Left lung (tissue), 4 donors: ENCODE measurements at regions not wholly inside any gene's neighbourhood (a gene's known extent, or its start where the extent isn't known, plus 50 kb on each side); places are given as distances from the start of the nearest gene placed in this dataset.

Experiments used
- ATAC-seq: fragments of 200-7000 bp; cut with Tn5 transposase; one replicate; pipeline ENCODE4 v1.9.1; 2020; ENCODE audit warnings: moderate library complexity
- DNase-seq, 4 donors: peaks; one replicate each; pipeline ENCODE4 v3.0.0-alpha.2; 2013 to 2020
- H3K27ac ChIP-seq, 2 donors: fragments of 200-600 bp; sonication (generic) in 1 of 2; one replicate each; pipeline versions ENCODE4 v1.5.0 to v1.8.0; 2020 to 2021
- H3K27me3 ChIP-seq, 2 donors: fragments of 200-600 bp; sonication (generic) in 1 of 2; one replicate each; pipeline versions ENCODE4 v1.5.0 to v1.8.0; 2020 to 2021
- H3K36me3 ChIP-seq, 2 donors: fragments of 200-600 bp; sonication (generic) in 1 of 2; one replicate each; pipeline versions ENCODE4 v1.5.0 to v1.8.0; 2020 to 2021
- H3K4me1 ChIP-seq, 2 donors: fragments of 200-600 bp; one replicate each; pipeline ENCODE4 v1.8.0; 2021
- H3K4me3 ChIP-seq, 2 donors: fragments of 200-600 bp; sonication (generic) in 1 of 2; one replicate each; pipeline versions ENCODE4 v1.5.0 to v1.8.0; 2020 to 2021; ENCODE audit warnings: mild to moderate bottlenecking in 1 of 2
- H3K9me3 ChIP-seq, 2 donors: fragments of 200-600 bp; sonication (generic) in 1 of 2; one replicate each; pipeline versions ENCODE4 v1.5.0 to v1.8.0; 2020 to 2021
- intact Hi-C, 2 donors: fragments of 100-400 bp; cut with DNase I; formaldehyde crosslinking; loops; one replicate each; pipeline versions ENCODE4 v1.11.2 to v1.14.2; 2022
- TF ChIP-seq, protein P1 (sequence below), 2 donors: fragments of 200-600 bp; sonication (generic) in 1 of 2; IDR thresholded peaks; one replicate each; pipeline versions ENCODE4 v1.5.0 to v1.8.0; 2021; ENCODE audit warnings: antibody characterized with exemption in 2 of 2
- donor health status: DM: no; HTN: yes; CAD: no.
- donor health status: DM: no; HTN: no; CAD: no.

DNA sequence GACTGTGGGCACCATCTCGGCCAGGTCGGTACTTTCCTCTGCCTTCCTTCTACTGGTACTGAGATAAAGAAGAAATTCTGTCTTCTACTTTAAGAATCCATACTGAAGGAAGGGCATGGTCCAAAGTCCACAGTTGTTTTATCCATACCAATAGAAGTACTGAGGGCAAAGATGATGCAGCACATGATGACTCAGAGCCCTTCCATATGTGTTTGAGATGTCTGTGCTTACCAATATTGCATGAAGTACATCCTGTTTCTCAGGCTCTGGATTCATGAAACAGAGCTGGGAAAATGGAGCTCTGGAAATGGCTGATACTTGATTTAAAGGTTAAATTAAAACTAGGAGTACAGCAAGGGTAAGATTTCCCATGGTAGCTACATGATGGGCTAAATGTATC is 799.9 kb downstream of the NLGN4Y start:
- Histone ChIP-seq H3K27ac (no peak overlapping the region), H3K9me3 (no peaks in the 10 kb centered on the region), H3K36me3 (no peaks in the 10 kb centered on the region), H3K4me3 (no peak overlapping the region), H3K27me3 (no peaks in the 10 kb centered on the region), H3K4me1 (no peaks in the 10 kb centered on the region)
- DNase-seq (no peak), ATAC-seq (no peak)
- TF ChIP-seq, protein P1, sequence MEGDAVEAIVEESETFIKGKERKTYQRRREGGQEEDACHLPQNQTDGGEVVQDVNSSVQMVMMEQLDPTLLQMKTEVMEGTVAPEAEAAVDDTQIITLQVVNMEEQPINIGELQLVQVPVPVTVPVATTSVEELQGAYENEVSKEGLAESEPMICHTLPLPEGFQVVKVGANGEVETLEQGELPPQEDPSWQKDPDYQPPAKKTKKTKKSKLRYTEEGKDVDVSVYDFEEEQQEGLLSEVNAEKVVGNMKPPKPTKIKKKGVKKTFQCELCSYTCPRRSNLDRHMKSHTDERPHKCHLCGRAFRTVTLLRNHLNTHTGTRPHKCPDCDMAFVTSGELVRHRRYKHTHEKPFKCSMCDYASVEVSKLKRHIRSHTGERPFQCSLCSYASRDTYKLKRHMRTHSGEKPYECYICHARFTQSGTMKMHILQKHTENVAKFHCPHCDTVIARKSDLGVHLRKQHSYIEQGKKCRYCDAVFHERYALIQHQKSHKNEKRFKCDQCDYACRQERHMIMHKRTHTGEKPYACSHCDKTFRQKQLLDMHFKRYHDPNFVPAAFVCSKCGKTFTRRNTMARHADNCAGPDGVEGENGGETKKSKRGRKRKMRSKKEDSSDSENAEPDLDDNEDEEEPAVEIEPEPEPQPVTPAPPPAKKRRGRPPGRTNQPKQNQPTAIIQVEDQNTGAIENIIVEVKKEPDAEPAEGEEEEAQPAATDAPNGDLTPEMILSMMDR (IDR thresholded peaks at IDR 0.05): no peak
- intact Hi-C loops: no loop called here

- TF ChIP-seq, protein P1 (IDR thresholded peaks at IDR 0.05): no peak
Observed at GRCh38 chrY:15325201-15325600, 800.9 kb downstream of the NLGN4Y start.

GRCh38 chrY:15326673-15327072 is 802.3 kb downstream of the NLGN4Y start:
- Histone ChIP-seq H3K27me3 (no peaks in the 10 kb centered on the region), H3K4me3 (no peak overlapping the region), H3K27ac (no peak overlapping the region), H3K4me1 (no peaks in the 10 kb centered on the region), H3K9me3 (no peaks in the 10 kb centered on the region), H3K36me3 (no peaks in the 10 kb centered on the region)
- intact Hi-C loops: no loop called here
- DNase-seq (no peak), ATAC-seq (no peak)
- TF ChIP-seq, protein P1 (IDR thresholded peaks at IDR 0.05): no peak

More at GRCh38 chrY:15325201-15325600, 800.9 kb downstream of the NLGN4Y start:
- Histone ChIP-seq H3K9me3 (no peaks in the 10 kb centered on the region), H3K36me3 (no peaks in the 10 kb centered on the region), H3K4me1 (no peaks in the 10 kb centered on the region), H3K4me3 (no peak overlapping the region), H3K27ac (no peak overlapping the region), H3K27me3 (no peaks in the 10 kb centered on the region)
- DNase-seq (no peak), ATAC-seq (no peak)
- intact Hi-C loops: no loop called here

GRCh38 chrY:15328848-15329247 is 804.5 kb downstream of the NLGN4Y start:
- TF ChIP-seq, protein P1 (IDR thresholded peaks at IDR 0.05): no peak
- DNase-seq (no peak), ATAC-seq (no peak)
- H3K36me3 ChIP-seq: no peaks in the 10 kb centered on the region
- intact Hi-C loops: no loop called here
- no peak overlapping the region for H3K27ac ChIP-seq
- H3K4me1 ChIP-seq: no peaks in the 10 kb centered on the region
- H3K27me3 ChIP-seq: no peaks in the 10 kb centered on the region
- H3K4me3 ChIP-seq: no peak overlapping the region
- no peaks in the 10 kb centered on the region for H3K9me3 ChIP-seq

DNA sequence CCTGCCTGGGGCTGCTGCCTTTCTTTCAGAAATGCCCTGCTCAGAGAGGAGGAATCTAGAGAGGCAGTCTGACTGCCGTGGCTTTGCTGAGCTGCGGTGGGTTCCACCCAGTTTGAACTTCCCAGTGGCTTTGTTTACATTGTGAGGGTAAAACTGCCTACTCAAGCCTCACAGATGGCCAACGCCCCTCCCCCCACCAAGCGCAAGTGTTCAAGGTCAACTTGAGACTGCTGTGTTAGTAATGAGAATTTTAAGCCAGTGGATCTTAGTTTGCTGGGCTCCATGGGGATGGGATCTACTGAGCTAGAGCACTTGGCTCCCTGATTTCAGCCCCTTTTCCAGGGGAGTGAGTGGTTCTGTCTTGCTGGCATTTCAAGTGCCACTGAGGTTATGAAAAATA is 819.2 kb downstream of the NLGN4Y start:
- intact Hi-C loops: no loop called here
- H3K36me3 ChIP-seq: no peaks in the 10 kb centered on the region
- H3K4me1 ChIP-seq: no peaks in the 10 kb centered on the region
- H3K27ac ChIP-seq: no peak overlapping the region
- H3K4me3 ChIP-seq: no peak overlapping the region
- no peaks in the 10 kb centered on the region for H3K27me3 ChIP-seq
- TF ChIP-seq, protein P1 (IDR thresholded peaks at IDR 0.05): no peak
- no peak for ATAC-seq
- peaks cover 0 to 2% of the 10 kb centered on the region in 2 donors for H3K9me3 ChIP-seq
- no peak for DNase-seq
